ENCODE measurements at regions not wholly inside any gene's neighbourhood (a gene's known extent, or its start where the extent isn't known, plus 50 kb on each side); places are given as distances from the start of the nearest gene placed in this dataset.
A peak's percentile ranks its signal among the peaks of the same experiment; 100 is the strongest.

- no peak for TF ChIP-seq EZH2 (IDR thresholded peaks at IDR 0.05; ENCODE audit: borderline replicate concordance, low read depth, low read length, severe bottlenecking)
- TF ChIP-seq CTCF (IDR thresholded peaks at IDR 0.05; ENCODE audit: borderline replicate concordance, extremely low read depth, low read length, poor library complexity, severe bottlenecking) = no peak
- Histone ChIP-seq H2AFZ (ENCODE audit: low read depth, low read length) (no peak overlapping the region), H4K20me1 (ENCODE audit: insufficient read depth, low read length) (peaks cover 3% of the 10 kb centered on the region; the same call in 1 of the 2 replicates), H3K4me1 (ENCODE audit: insufficient read depth, low read length) (no peaks in the 10 kb centered on the region), H3K36me3 (ENCODE audit: insufficient read depth, low read length) (no peaks in the 10 kb centered on the region), H3K4me2 (ENCODE audit: insufficient read depth, low read length) (no peak overlapping the region), H3K4me3 (ENCODE audit: low read depth in 1 of 2, low read length in 2 of 2) (no peak overlapping the region), H3K9me3 (ENCODE audit: insufficient read depth, low read length, severe bottlenecking) (no peaks in the 10 kb centered on the region), H3K27me3 (ENCODE audit: insufficient read depth, low read length, poor library complexity) (no peaks in the 10 kb centered on the region), H3K79me2 (ENCODE audit: insufficient read depth, low read length) (no peaks in the 10 kb centered on the region), H3K27ac (ENCODE audit: low read length) (no peak overlapping the region), H3K9ac (ENCODE audit: low read depth, low read length) (no peak overlapping the region)
- DNase-seq (no peak), ATAC-seq (ENCODE audit: insufficient read depth, low read depth) (no peak)
Observed at GRCh38 chr17:5662409-5663085, 78.2 kb upstream of the NLRP1 start.

GRCh38 chr17:5665164-5665563 lies 80.9 kb upstream of the NLRP1 start:
- H3K27me3 ChIP-seq (ENCODE audit: insufficient read depth, low read length, poor library complexity) = peaks cover 4% of the 10 kb centered on the region
- ATAC-seq (ENCODE audit: insufficient read depth, low read depth) (no peak), DNase-seq (no peak)
- no peaks in the 10 kb centered on the region for H3K9me3 ChIP-seq (ENCODE audit: insufficient read depth, low read length, severe bottlenecking)
- no peaks in the 10 kb centered on the region for H3K36me3 ChIP-seq (ENCODE audit: insufficient read depth, low read length)
- no peaks in the 10 kb centered on the region for H3K4me1 ChIP-seq (ENCODE audit: insufficient read depth, low read length)
- no peak overlapping the region for H2AFZ ChIP-seq (ENCODE audit: low read depth, low read length)
- H4K20me1 ChIP-seq (ENCODE audit: insufficient read depth, low read length) = no peaks in the 10 kb centered on the region
- H3K9ac ChIP-seq (ENCODE audit: low read depth, low read length) = no peak overlapping the region
- no peak overlapping the region for H3K4me2 ChIP-seq (ENCODE audit: insufficient read depth, low read length)
- no peak overlapping the region for H3K27ac ChIP-seq (ENCODE audit: low read length)
- no peak overlapping the region for H3K4me3 ChIP-seq (ENCODE audit: low read depth in 1 of 2, low read length in 2 of 2)
- H3K79me2 ChIP-seq (ENCODE audit: insufficient read depth, low read length) = no peaks in the 10 kb centered on the region
- TF ChIP-seq EZH2 (IDR thresholded peaks at IDR 0.05; ENCODE audit: borderline replicate concordance, low read depth, low read length, severe bottlenecking) = no peak
- TF ChIP-seq CTCF (IDR thresholded peaks at IDR 0.05; ENCODE audit: borderline replicate concordance, extremely low read depth, low read length, poor library complexity, severe bottlenecking) = no peak

DNA sequence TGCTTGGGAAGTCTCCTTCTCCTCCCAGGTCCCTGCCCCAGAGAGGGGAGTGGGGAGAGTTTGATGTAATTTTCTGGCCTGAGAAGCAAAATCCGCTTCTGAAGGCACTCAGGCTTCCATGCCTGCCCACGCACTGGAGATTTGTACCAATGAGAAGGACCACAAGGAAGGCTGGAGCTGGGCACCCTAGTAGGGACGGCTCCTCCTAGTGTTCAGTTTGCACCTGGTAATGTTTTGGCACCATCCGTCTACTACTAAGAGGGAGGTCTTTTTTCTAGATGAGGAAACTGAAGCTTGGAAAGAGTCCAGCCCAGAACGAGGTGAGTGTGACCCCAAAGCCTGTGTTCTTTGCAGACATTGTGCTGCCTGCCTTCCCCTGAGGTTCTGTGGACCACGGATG lies 83.6 kb upstream of the NLRP1 start:
- H3K79me2 ChIP-seq (ENCODE audit: insufficient read depth, low read length) = no peaks in the 10 kb centered on the region
- no peaks in the 10 kb centered on the region for H3K36me3 ChIP-seq (ENCODE audit: insufficient read depth, low read length)
- DNase-seq = no peak
- no peak for ATAC-seq (ENCODE audit: insufficient read depth, low read depth)
- no peak for TF ChIP-seq EZH2 (IDR thresholded peaks at IDR 0.05; ENCODE audit: borderline replicate concordance, low read depth, low read length, severe bottlenecking)
- peak; percentile 46 for TF ChIP-seq CTCF (IDR thresholded peaks at IDR 0.05; ENCODE audit: borderline replicate concordance, extremely low read depth, low read length, poor library complexity, severe bottlenecking)
- no peaks in the 10 kb centered on the region for H3K4me1 ChIP-seq (ENCODE audit: insufficient read depth, low read length)
- H3K9ac ChIP-seq (ENCODE audit: low read depth, low read length) = no peak overlapping the region
- H3K27ac ChIP-seq (ENCODE audit: low read length) = no peak overlapping the region
- no peak overlapping the region for H2AFZ ChIP-seq (ENCODE audit: low read depth, low read length)
- H3K4me3 ChIP-seq (ENCODE audit: low read depth in 1 of 2, low read length in 2 of 2) = no peak overlapping the region
- H3K27me3 ChIP-seq (ENCODE audit: insufficient read depth, low read length, poor library complexity) = peaks cover 6% of the 10 kb centered on the region
- no peaks in the 10 kb centered on the region; the same call in 1 of the 2 replicates for H4K20me1 ChIP-seq (ENCODE audit: insufficient read depth, low read length)
- H3K4me2 ChIP-seq (ENCODE audit: insufficient read depth, low read length) = no peak overlapping the region
- H3K9me3 ChIP-seq (ENCODE audit: insufficient read depth, low read length, severe bottlenecking) = no peaks in the 10 kb centered on the region
